ENCODE measurements at regions not wholly inside any gene's neighbourhood (a gene's known extent, or its start where the extent isn't known, plus 50 kb on each side); places are given as distances from the start of the nearest gene placed in this dataset.

DNA sequence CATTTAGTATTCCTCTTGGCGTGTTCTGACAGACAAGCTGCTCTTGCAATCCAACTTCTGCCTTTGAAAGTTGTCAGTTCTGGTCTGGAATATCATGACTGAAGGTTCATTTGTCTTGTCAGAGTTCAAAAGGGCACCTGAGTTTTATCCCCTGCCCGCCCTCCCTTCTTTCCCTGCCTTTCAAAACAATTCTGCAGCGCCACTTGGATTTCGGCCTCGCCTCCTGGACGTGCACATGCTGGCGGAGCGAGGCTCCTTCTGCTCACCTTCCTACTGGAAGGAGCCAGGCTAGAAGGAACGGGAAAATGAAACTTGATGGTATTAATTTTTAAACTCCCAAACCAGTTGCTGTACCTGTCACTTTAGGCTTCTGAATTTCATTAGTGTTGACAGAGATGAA lies 55.7 kb upstream of the HDGFL1 start:
- TF ChIP-seq, protein P1, sequence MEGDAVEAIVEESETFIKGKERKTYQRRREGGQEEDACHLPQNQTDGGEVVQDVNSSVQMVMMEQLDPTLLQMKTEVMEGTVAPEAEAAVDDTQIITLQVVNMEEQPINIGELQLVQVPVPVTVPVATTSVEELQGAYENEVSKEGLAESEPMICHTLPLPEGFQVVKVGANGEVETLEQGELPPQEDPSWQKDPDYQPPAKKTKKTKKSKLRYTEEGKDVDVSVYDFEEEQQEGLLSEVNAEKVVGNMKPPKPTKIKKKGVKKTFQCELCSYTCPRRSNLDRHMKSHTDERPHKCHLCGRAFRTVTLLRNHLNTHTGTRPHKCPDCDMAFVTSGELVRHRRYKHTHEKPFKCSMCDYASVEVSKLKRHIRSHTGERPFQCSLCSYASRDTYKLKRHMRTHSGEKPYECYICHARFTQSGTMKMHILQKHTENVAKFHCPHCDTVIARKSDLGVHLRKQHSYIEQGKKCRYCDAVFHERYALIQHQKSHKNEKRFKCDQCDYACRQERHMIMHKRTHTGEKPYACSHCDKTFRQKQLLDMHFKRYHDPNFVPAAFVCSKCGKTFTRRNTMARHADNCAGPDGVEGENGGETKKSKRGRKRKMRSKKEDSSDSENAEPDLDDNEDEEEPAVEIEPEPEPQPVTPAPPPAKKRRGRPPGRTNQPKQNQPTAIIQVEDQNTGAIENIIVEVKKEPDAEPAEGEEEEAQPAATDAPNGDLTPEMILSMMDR (IDR thresholded peaks at IDR 0.05; ENCODE audit: control insufficient read depth, insufficient read depth, low read depth, low read length, missing control alignments) = no peak
- H3K4me3 ChIP-seq (ENCODE audit: control insufficient read depth, low read depth, low read length) = no peak overlapping the region
- no peak for DNase-seq (ENCODE audit: low read depth)

DNA sequence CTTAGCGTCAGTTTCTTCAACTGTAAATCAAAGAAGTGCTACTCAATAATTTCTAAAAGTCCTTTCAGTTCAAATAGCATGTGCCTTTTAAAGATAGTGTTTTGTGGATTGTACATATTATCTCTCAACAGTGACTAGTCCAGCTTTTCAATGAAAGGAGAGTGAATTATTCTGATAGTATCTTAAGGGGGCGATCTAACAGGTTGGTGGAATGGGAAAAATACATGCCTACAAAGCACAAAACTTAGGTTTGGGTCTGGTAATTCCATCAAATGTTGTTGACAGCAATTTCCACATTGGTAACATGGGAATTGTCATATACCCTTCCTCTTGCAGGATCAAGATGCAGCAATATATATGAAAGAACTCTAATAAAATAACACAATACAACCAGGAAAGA lies 50.1 kb upstream of the HDGFL1 start:
- TF ChIP-seq, protein P1 (IDR thresholded peaks at IDR 0.05; ENCODE audit: control insufficient read depth, insufficient read depth, low read depth, low read length, missing control alignments) = no peak

More for the DNA sequence above, 50.1 kb upstream of the HDGFL1 start:
- no peak for DNase-seq (ENCODE audit: low read depth)
- no peak overlapping the region for H3K4me3 ChIP-seq (ENCODE audit: control insufficient read depth, low read depth, low read length)

Data from AG09309 (cell line).